GM12801 (cell line): ENCODE measurements at regions not wholly inside any gene's neighbourhood (a gene's known extent, or its start where the extent isn't known, plus 50 kb on each side); places are given as distances from the start of the nearest gene placed in this dataset.

ENCODE experiments used
- CTCF ChIP-seq: IDR thresholded peaks from one replicate; pipeline ENCODE4 v1.5.1; 2011; ENCODE audit warnings: control low read depth; ENCODE audit not compliant: insufficient read length; ENCODE audit errors: extremely low read depth

DNA sequence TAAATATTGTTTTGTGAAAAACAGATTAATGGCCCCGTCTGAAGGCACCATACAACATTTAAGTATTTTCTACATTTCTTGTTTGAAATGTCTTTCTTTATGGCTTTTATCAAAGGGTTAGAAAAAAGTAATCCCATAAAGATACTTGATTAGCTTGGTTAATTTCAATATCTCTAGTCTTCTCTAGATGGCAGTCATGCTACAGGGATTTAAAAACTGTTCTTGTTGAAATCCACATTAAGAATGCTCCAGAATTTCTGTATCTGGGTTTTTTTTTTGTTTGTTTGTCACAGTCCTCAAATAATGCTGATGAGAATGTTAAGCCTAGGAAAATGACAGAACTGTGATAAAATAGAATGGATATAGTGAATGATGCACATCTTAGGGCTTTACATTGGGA lies 109.0 kb upstream of the AADAT start:
- TF ChIP-seq CTCF, result no peak

DNA sequence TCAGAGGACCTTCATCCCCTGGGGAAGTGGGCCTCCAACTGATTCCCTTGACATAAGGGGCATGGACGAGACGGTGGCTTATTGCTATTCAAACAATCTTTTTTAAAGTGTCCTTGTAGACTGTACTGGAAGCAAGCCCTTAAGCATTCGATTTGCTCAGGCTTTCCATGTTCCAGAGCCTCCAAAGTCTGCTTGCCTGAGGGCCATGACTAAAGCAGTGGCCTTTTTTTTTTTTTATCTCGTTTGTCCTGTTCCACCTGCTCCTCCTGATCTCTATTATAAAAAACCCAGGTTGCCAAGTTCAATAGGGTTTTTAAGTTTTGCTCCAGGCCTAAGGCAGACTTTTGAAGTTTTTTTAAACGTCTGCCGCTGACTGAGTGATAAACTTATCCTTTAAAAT lies 103.7 kb upstream of the AADAT start:
- TF ChIP-seq CTCF, result no peak

GRCh38 chr4:170190265-170190664 lies 100.5 kb upstream of the AADAT start:
- no peak for TF ChIP-seq CTCF

DNA sequence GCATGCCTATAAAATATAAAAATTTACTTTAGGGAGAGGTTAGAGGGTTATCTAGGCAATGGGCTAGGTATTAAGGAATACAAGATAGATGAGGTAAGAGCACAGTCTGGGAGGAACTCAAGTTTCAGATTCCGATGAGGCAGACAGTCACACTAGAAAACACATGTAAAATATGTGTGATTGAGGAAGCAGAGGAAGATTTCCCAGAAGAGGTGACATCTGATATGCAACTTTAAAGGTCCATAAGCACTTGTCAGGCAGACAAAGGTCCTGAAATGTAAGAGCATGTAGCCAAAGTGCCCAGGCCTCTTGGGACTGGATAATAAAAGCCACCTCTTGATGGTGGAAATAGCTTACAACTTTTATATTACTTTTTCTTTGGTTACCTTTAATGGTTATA lies 81.1 kb upstream of the AADAT start:
- TF ChIP-seq CTCF, result no peak

DNA sequence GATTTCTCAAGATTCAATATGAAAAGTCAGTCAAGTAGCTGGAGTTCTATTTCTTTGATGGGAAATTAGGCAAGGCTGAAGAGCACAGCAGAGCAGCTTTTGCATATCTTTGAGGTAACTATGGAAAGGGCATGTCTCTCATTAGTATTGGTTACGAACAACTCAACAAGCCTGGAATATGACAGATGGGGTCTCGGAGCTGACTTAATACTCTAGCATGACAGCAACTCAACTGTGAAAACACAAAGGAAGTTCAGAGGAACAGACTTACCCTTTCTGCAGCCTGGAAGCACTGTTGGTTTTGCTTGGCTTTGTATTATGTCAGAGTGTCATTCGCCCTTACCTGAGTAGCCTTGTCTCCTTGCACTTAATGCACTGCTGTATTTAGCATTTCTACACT lies 79.9 kb upstream of the AADAT start:
- TF ChIP-seq CTCF, result no peak

- TF ChIP-seq CTCF, result no peak
Observed at GRCh38 chr4:170167678-170168077, 77.9 kb upstream of the AADAT start.

DNA sequence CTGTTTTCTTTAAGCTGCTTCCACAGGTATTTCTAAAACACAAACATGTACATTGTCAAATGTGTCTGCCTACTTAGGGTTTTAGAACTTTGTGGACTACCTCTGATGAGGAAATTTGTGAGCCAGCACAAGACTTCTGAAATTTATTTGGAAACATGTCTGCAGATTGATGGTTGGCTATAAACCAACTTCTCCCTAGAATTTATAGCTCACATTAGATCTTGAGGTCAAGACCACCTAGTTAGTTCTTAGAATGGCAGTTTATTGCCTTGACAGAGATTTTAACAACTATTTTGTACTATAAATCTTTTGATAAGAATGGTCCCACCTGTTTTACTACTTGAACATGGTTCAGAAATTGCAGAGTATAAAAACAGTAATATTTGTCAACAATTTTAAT lies 72.7 kb upstream of the AADAT start:
- no peak for TF ChIP-seq CTCF

DNA sequence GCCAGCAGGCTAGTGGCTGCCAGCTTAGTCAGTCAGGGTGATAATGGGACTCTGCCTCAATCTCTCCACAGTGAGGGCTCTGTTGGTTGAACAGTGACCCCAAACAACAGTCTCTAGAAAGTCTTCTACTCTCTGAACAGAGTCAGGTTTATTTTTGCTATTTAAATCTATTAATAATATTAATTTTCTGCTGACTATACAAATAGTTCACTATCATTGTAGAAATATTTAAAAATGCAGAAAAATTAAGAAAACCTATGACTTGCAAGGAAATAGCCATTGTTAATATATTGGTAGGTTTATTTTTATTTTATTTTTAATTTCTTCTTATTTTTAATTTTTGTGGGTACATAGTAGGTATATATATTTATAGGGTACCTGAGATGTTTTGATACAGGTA lies 67.9 kb upstream of the AADAT start:
- no peak for TF ChIP-seq CTCF
